H9 (cell line): ENCODE measurements at regions not wholly inside any gene's neighbourhood (a gene's known extent, or its start where the extent isn't known, plus 50 kb on each side); places are given as distances from the start of the nearest gene placed in this dataset.

Experiments
- DNase-seq: peaks from one replicate; pipeline ENCODE4 v3.0.0-alpha.2; 2017
- H2AFZ ChIP-seq: one replicate; pipeline ENCODE4 v1.6.1; 2013; ENCODE audit warnings: mild to moderate bottlenecking, low read length, control low read depth, moderate library complexity
- H2AK5ac ChIP-seq: 2 replicates; pipeline ENCODE4 v1.6.1; 2013; ENCODE audit warnings: low read length, control low read depth, mixed read lengths; ENCODE audit not compliant: insufficient read length
- H2BK120ac ChIP-seq: one replicate; pipeline ENCODE4 v1.6.1; 2013; ENCODE audit warnings: low read depth, mild to moderate bottlenecking, low read length, control low read depth, inconsistent platforms; ENCODE audit not compliant: poor library complexity, severe bottlenecking
- H2BK12ac ChIP-seq: 2 replicates; pipeline ENCODE4 v1.6.1; 2013; ENCODE audit warnings: low read length, control low read depth, mixed read lengths, low read depth; ENCODE audit not compliant: insufficient read length
- H2BK15ac ChIP-seq: 2 replicates; pipeline ENCODE4 v1.6.1; 2013; ENCODE audit warnings: low read depth, low read length, control low read depth
- H2BK20ac ChIP-seq: one replicate; pipeline ENCODE4 v1.6.1; 2013; ENCODE audit warnings: low read depth, mild to moderate bottlenecking, low read length, control low read depth, inconsistent platforms; ENCODE audit not compliant: poor library complexity, severe bottlenecking
- H2BK5ac ChIP-seq: 2 replicates; pipeline ENCODE4 v1.6.1; 2013; ENCODE audit warnings: low read length, control low read depth, mixed read lengths; ENCODE audit not compliant: insufficient read length
- H3K14ac ChIP-seq: 2 replicates; pipeline ENCODE4 v1.6.1; 2013; ENCODE audit warnings: low read length, control low read depth; ENCODE audit not compliant: insufficient read depth
- H3K18ac ChIP-seq: 2 replicates; pipeline ENCODE4 v1.6.1; 2013; ENCODE audit warnings: low read depth, mild to moderate bottlenecking, mixed read lengths, low read length, control low read depth; ENCODE audit not compliant: insufficient read length
- H3K23ac ChIP-seq: 2 replicates; pipeline ENCODE4 v1.6.1; 2013; ENCODE audit warnings: low read length, control low read depth, mixed read lengths, low read depth; ENCODE audit not compliant: insufficient read length
- H3K23me2 ChIP-seq: 2 replicates; pipeline ENCODE4 v1.6.1; 2013; ENCODE audit warnings: low read depth, mild to moderate bottlenecking, mixed read lengths, low read length, control low read depth; ENCODE audit not compliant: insufficient read length, poor library complexity, severe bottlenecking
- H3K27ac ChIP-seq: 2 replicates; pipeline ENCODE4 v1.5.1; 2013; ENCODE audit warnings: low read length, control low read depth, mixed read lengths, low read depth; ENCODE audit not compliant: insufficient read length
- H3K27me3 ChIP-seq: 2 replicates; pipeline ENCODE4 v1.6.1; 2013; ENCODE audit warnings: low read length, control low read depth, inconsistent platforms; ENCODE audit not compliant: insufficient read depth
- H3K4ac ChIP-seq: 2 replicates; pipeline ENCODE4 v1.6.1; 2013; ENCODE audit warnings: low read depth, mild to moderate bottlenecking, control low read depth, inconsistent platforms, low read length, moderate library complexity
- H3K4me1 ChIP-seq: 2 replicates; pipeline ENCODE4 v1.6.1; 2013; ENCODE audit warnings: low read length, control low read depth, inconsistent platforms; ENCODE audit not compliant: insufficient read depth
- H3K4me2 ChIP-seq: 2 replicates; pipeline ENCODE4 v1.6.1; 2013; ENCODE audit warnings: low read length, control low read depth, mixed read lengths; ENCODE audit not compliant: insufficient read length, insufficient read depth
- H3K56ac ChIP-seq: 2 replicates; pipeline ENCODE4 v1.6.1; 2013; ENCODE audit warnings: low read depth, mild to moderate bottlenecking, mixed read lengths, low read length, control low read depth; ENCODE audit not compliant: insufficient read length
- H3K79me1 ChIP-seq: 2 replicates; pipeline ENCODE4 v1.6.1; 2013; ENCODE audit warnings: low read depth, mild to moderate bottlenecking, moderate library complexity, low read length, control low read depth, inconsistent platforms; ENCODE audit not compliant: insufficient read depth, poor library complexity, severe bottlenecking
- H3K79me2 ChIP-seq: 2 replicates; pipeline ENCODE4 v1.6.1; 2013; ENCODE audit warnings: low read length, control low read depth, inconsistent platforms; ENCODE audit not compliant: insufficient read depth
- H3K9ac ChIP-seq: 2 replicates; pipeline ENCODE4 v1.6.1; 2013; ENCODE audit warnings: low read length, control low read depth, mixed read lengths; ENCODE audit not compliant: insufficient read length; ENCODE audit errors: extremely low read depth
- H3K9me3 ChIP-seq: one replicate; pipeline ENCODE4 v1.6.1; 2013; ENCODE audit warnings: low read depth, low read length, inconsistent platforms; ENCODE audit not compliant: control insufficient read depth
- H3T11ph ChIP-seq: one replicate; pipeline ENCODE4 v1.6.1; 2013; ENCODE audit warnings: mild to moderate bottlenecking, low read length, control low read depth, inconsistent platforms
- H4K20me1 ChIP-seq: one replicate; pipeline ENCODE4 v1.6.1; 2013; ENCODE audit not compliant: control insufficient read depth, insufficient read length, insufficient read depth
- H4K5ac ChIP-seq: 2 replicates; pipeline ENCODE4 v1.6.1; 2013; ENCODE audit warnings: low read depth, mild to moderate bottlenecking, mixed read lengths, low read length, control low read depth; ENCODE audit not compliant: insufficient read length
- H4K8ac ChIP-seq: replicated peaks from 2 replicates; pipeline ENCODE4 v1.6.1; 2013; ENCODE audit warnings: low read length, control low read depth, mixed read lengths, low read depth; ENCODE audit not compliant: insufficient read length
- H4K91ac ChIP-seq: 2 replicates; pipeline ENCODE4 v1.6.1; 2013; ENCODE audit warnings: low read depth, mild to moderate bottlenecking, moderate library complexity, mixed read lengths, low read length, control low read depth; ENCODE audit not compliant: insufficient read length
- H3K27ac Mint-ChIP-seq, 3 experiments: 2 replicates in 2 of 3; 3 replicates in 1 of 3; pipeline ENCODE4 v1.8.0; 2020 to 2021; ENCODE audit warnings: mixed read lengths in 3 of 3, mild to moderate bottlenecking in 1 of 3, moderate library complexity in 1 of 3
- H3K27me3 Mint-ChIP-seq: 2 replicates; pipeline ENCODE4 v1.8.0; 2021; ENCODE audit warnings: low read depth, mild to moderate bottlenecking, moderate library complexity, mixed read lengths
- H3K36me3 Mint-ChIP-seq, 3 experiments: 2 replicates in 2 of 3; 3 replicates in 1 of 3; pipeline ENCODE4 v1.8.0; 2020 to 2021; ENCODE audit warnings: low read depth in 3 of 3, mixed read lengths in 3 of 3; ENCODE audit not compliant: insufficient read depth in 1 of 3
- H3K4me1 Mint-ChIP-seq, 2 experiments: 2 replicates each; pipeline ENCODE4 v1.8.0; 2020; ENCODE audit warnings: mixed read lengths in 2 of 2
- H3K4me3 Mint-ChIP-seq, 2 experiments: 2 replicates in 1 of 2; 3 replicates in 1 of 2; pipeline ENCODE4 v1.8.0; 2020 to 2021; ENCODE audit warnings: mild to moderate bottlenecking in 2 of 2, mixed read lengths in 2 of 2, moderate library complexity in 1 of 2
- H3K9me3 Mint-ChIP-seq, 2 experiments: 2 replicates in 1 of 2; 3 replicates in 1 of 2; pipeline ENCODE4 v1.8.0; 2020; ENCODE audit warnings: mild to moderate bottlenecking in 2 of 2, mixed read lengths in 2 of 2, moderate library complexity in 1 of 2
- WGBS: extraction: QIAGEN DNeasy Blood & Tissue Kit; methylation state at CpG from one replicate; pipeline ENCODE4 v1.1.7; 2013; ENCODE audit warnings: missing lambda C conversion rate, low lambda C conversion rate, mixed read lengths; ENCODE audit not compliant: insufficient read length; ENCODE audit errors: extremely low coverage; 5-methylcytosine and 5-hydroxymethylcytosine counted together
- TF ChIP-seq, protein P1 (sequence below): fragments of 200-600 bp; sonication (generic); conservative IDR thresholded peaks from 3 replicates; pipeline ENCODE4 v1.8.0; 2021; ENCODE audit warnings: antibody characterized with exemption, mild to moderate bottlenecking

DNA sequence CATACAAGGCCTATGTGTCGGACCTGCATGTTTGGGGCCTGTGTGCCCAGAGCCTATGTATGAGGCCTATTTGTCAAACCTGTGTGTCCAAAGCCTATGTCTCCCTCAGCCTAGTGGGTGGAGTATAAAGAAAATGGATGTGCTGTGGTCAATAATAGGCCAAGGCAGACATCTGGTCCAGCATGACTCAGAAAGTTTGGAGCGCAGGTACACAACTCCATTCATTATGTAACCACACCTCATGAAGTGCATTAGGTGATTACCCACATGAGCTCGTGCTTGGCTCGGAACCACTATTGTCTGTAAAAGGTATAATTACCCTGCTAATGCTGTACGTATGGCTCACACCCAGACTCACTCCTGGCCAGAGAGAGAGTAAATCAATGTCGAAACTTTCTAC lies 302.4 kb upstream of the POU3F2 start:
- H3K4me2 ChIP-seq, result no peak overlapping the region
- no peak overlapping the region for H3K14ac ChIP-seq
- H3K23ac ChIP-seq, result no peak overlapping the region
- Mint-ChIP-seq H3K9me3 (peaks cover 15 to 19% of the 10 kb centered on the region in 2 experiments; a peak in 4 of 5 replicates), H3K4me3 (no peak overlapping the region), H3K4me1 (peaks cover 2 to 3% of the 10 kb centered on the region in 2 experiments; a peak in 1 of 4 replicates), H3K27me3 (peaks cover 15% of the 10 kb centered on the region), H3K27ac (no peak overlapping the region), H3K36me3 (peaks cover 13 to 23% (median 14%) of the 10 kb centered on the region in 3 experiments)
- H2BK20ac ChIP-seq, result no peak overlapping the region
- no peak overlapping the region for H3K4ac ChIP-seq
- no peaks in the 10 kb centered on the region for H3K23me2 ChIP-seq
- no peak overlapping the region for H4K8ac ChIP-seq
- no peak overlapping the region for H2AK5ac ChIP-seq
- H2BK12ac ChIP-seq, result no peak overlapping the region
- no peak overlapping the region for H3K56ac ChIP-seq
- WGBS, result no CpG with 5 or more reads among the region's 6 CpGs
- no peak overlapping the region for H2AFZ ChIP-seq
- H3K18ac ChIP-seq, result no peak overlapping the region
- no peak overlapping the region for H3T11ph ChIP-seq
- H3K79me2 ChIP-seq, result no peaks in the 10 kb centered on the region
- no peaks in the 10 kb centered on the region for H3K4me1 ChIP-seq
- DNase-seq, result no peak
- H3K79me1 ChIP-seq, result no peaks in the 10 kb centered on the region
- no peak overlapping the region for H2BK120ac ChIP-seq
- H3K27me3 ChIP-seq, result no peaks in the 10 kb centered on the region
- no peak overlapping the region for H2BK15ac ChIP-seq
- H4K20me1 ChIP-seq, result no peaks in the 10 kb centered on the region
- H2BK5ac ChIP-seq, result no peak overlapping the region
- no peak overlapping the region for H3K27ac ChIP-seq
- TF ChIP-seq, protein P1, sequence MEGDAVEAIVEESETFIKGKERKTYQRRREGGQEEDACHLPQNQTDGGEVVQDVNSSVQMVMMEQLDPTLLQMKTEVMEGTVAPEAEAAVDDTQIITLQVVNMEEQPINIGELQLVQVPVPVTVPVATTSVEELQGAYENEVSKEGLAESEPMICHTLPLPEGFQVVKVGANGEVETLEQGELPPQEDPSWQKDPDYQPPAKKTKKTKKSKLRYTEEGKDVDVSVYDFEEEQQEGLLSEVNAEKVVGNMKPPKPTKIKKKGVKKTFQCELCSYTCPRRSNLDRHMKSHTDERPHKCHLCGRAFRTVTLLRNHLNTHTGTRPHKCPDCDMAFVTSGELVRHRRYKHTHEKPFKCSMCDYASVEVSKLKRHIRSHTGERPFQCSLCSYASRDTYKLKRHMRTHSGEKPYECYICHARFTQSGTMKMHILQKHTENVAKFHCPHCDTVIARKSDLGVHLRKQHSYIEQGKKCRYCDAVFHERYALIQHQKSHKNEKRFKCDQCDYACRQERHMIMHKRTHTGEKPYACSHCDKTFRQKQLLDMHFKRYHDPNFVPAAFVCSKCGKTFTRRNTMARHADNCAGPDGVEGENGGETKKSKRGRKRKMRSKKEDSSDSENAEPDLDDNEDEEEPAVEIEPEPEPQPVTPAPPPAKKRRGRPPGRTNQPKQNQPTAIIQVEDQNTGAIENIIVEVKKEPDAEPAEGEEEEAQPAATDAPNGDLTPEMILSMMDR, result no peak
- H4K5ac ChIP-seq, result no peak overlapping the region
- H3K9ac ChIP-seq, result no peak overlapping the region
- H4K91ac ChIP-seq, result no peak overlapping the region
- no peaks in the 10 kb centered on the region for H3K9me3 ChIP-seq
